ENCODE measurements at regions not wholly inside any gene's neighbourhood (a gene's known extent, or its start where the extent isn't known, plus 50 kb on each side); places are given as distances from the start of the nearest gene placed in this dataset.

- ATAC-seq (ENCODE audit: insufficient number of reproducible peaks, low FRiP score, low read depth) (no peak), DNase-seq (ENCODE audit: low spot score) (no peak)
- no peaks in the 10 kb centered on the region for H3K27me3 ChIP-seq (replicated peaks; ENCODE audit: insufficient read depth)
- H3K4me3 ChIP-seq: no peak overlapping the region
- H3K36me3 ChIP-seq: no peaks in the 10 kb centered on the region
- peaks cover 5 to 17% of the 10 kb centered on the region in 2 donors for H3K4me1 ChIP-seq (ENCODE audit: control insufficient read depth in 1 of 2, low read depth in 2 of 2)
- H3K27ac ChIP-seq: no peak overlapping the region
- no peaks in the 10 kb centered on the region for H3K9me3 ChIP-seq
- no peak for TF ChIP-seq CTCF (IDR thresholded peaks at IDR 0.05)
Measured at GRCh38 chr7:131112431-131112830, 215.2 kb upstream of the MKLN1 start.

DNA sequence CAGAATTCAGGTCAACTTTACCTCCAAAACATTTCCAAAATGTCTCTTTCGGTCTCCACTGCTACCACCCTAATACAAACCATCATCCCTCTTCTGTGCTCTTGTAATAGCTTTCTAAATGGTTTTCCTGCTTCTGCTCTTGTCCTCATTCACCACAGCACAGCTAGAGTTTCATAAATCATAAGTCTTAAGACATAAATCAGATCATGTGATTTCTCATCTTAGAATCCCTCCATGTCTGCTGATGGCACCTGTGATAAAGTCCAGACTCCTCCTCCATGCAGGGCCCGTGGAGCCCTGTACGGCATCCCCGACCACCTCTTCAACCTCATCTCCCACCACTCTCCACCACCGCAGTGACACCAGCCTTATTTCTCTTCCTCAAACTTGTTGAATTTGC, 212.3 kb upstream of the MKLN1 start:
- Histone ChIP-seq H3K9me3 (no peaks in the 10 kb centered on the region), H3K4me3 (no peak overlapping the region), H3K36me3 (no peaks in the 10 kb centered on the region), H3K27me3 (replicated peaks; ENCODE audit: insufficient read depth) (no peaks in the 10 kb centered on the region), H3K27ac (no peak overlapping the region), H3K4me1 (ENCODE audit: control insufficient read depth in 1 of 2, low read depth in 2 of 2) (peaks cover 5 to 7% of the 10 kb centered on the region in 2 donors)
- ATAC-seq (ENCODE audit: insufficient number of reproducible peaks, low FRiP score, low read depth) (no peak), DNase-seq (ENCODE audit: low spot score) (no peak)
- no peak for TF ChIP-seq CTCF (IDR thresholded peaks at IDR 0.05)

GRCh38 chr7:131117439-131117838, 210.2 kb upstream of the MKLN1 start:
- H3K27me3 ChIP-seq (replicated peaks; ENCODE audit: insufficient read depth): no peaks in the 10 kb centered on the region
- H3K4me1 ChIP-seq (ENCODE audit: control insufficient read depth in 1 of 2, low read depth in 2 of 2): no peaks in the 10 kb centered on the region
- DNase-seq (ENCODE audit: low spot score) (no peak), ATAC-seq (ENCODE audit: insufficient number of reproducible peaks, low FRiP score, low read depth) (no peak)
- no peaks in the 10 kb centered on the region for H3K36me3 ChIP-seq
- no peak for TF ChIP-seq CTCF (IDR thresholded peaks at IDR 0.05)
- no peak overlapping the region for H3K4me3 ChIP-seq
- H3K9me3 ChIP-seq: no peaks in the 10 kb centered on the region
- H3K27ac ChIP-seq: no peak overlapping the region

DNA sequence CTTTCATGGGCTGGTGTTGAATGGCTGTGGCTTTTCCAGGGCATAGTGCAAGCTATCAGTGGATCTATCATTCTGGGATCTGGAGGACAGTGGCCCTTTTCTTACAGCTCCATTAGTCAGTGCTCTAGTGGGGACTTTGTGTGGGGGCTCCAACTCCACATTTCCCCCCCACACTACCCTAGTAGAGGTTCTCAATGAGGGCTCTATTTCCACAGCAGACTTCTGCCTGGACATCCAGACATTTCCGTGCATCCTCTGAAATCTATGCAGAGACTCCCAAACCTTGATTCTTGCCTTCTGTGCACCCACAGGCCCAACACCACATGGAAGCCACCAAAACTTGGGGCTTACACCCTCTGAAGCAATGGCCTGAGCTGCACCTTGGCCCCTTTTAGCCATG, 208.3 kb upstream of the MKLN1 start:
- no peak for ATAC-seq (ENCODE audit: insufficient number of reproducible peaks, low FRiP score, low read depth)

GRCh38 chr7:131122394-131122793, 205.3 kb upstream of the MKLN1 start:
- no peaks in the 10 kb centered on the region for H3K9me3 ChIP-seq
- no peaks in the 10 kb centered on the region for H3K36me3 ChIP-seq
- no peaks in the 10 kb centered on the region for H3K27me3 ChIP-seq (replicated peaks; ENCODE audit: insufficient read depth)
- H3K27ac ChIP-seq: no peak overlapping the region
- no peak for TF ChIP-seq CTCF (IDR thresholded peaks at IDR 0.05)
- H3K4me3 ChIP-seq: no peak overlapping the region
- DNase-seq (ENCODE audit: low spot score): no peak
- no peak for ATAC-seq (ENCODE audit: insufficient number of reproducible peaks, low FRiP score, low read depth)
- H3K4me1 ChIP-seq (ENCODE audit: control insufficient read depth in 1 of 2, low read depth in 2 of 2): no peaks in the 10 kb centered on the region

More for the DNA sequence above, 208.3 kb upstream of the MKLN1 start:
- Histone ChIP-seq H3K9me3 (no peaks in the 10 kb centered on the region), H3K27me3 (replicated peaks; ENCODE audit: insufficient read depth) (no peaks in the 10 kb centered on the region), H3K27ac (no peak overlapping the region), H3K36me3 (no peaks in the 10 kb centered on the region), H3K4me1 (ENCODE audit: control insufficient read depth in 1 of 2, low read depth in 2 of 2) (no peaks in the 10 kb centered on the region), H3K4me3 (no peak overlapping the region)
- DNase-seq (ENCODE audit: low spot score): no peak
- no peak for TF ChIP-seq CTCF (IDR thresholded peaks at IDR 0.05)

Measured in thoracic aorta (tissue), 2 donors.